ENCODE measurements at regions not wholly inside any gene's neighbourhood (a gene's known extent, or its start where the extent isn't known, plus 50 kb on each side); places are given as distances from the start of the nearest gene placed in this dataset.
A peak's percentile ranks its signal among the peaks of the same experiment; 100 is the strongest.
"Not testable (repeated sequence)": the region's sequence is repeated elsewhere in the genome, so short reads cannot be mapped to it uniquely, and the experiment has no call there.

- Histone ChIP-seq H3K27me3 (ENCODE audit: control insufficient read depth, insufficient read depth, low read length, poor library complexity, severe bottlenecking) (no peaks in the 10 kb centered on the region), H3K4me1 (ENCODE audit: control insufficient read depth, insufficient read depth, low read length) (peaks cover 7% of the 10 kb centered on the region), H3K9me3 (ENCODE audit: control insufficient read depth, low read length) (peaks cover 5% of the 10 kb centered on the region), H3K4me3 (ENCODE audit: low read length) (no peak overlapping the region), H3K27ac (ENCODE audit: low read depth, low read length) (no peak overlapping the region), H3K36me3 (ENCODE audit: control insufficient read depth, insufficient read depth, low read length) (no peaks in the 10 kb centered on the region), H3K9ac (ENCODE audit: extremely low read depth, low read length, poor library complexity, severe bottlenecking) (no peak overlapping the region)
- peak; percentile 61 for DNase-seq
- H3K36me3 Mint-ChIP-seq (ENCODE audit: low read depth), result no peaks in the 10 kb centered on the region
- peaks cover 18% of the 10 kb centered on the region for H3K4me1 Mint-ChIP-seq
- TF ChIP-seq, protein P1, sequence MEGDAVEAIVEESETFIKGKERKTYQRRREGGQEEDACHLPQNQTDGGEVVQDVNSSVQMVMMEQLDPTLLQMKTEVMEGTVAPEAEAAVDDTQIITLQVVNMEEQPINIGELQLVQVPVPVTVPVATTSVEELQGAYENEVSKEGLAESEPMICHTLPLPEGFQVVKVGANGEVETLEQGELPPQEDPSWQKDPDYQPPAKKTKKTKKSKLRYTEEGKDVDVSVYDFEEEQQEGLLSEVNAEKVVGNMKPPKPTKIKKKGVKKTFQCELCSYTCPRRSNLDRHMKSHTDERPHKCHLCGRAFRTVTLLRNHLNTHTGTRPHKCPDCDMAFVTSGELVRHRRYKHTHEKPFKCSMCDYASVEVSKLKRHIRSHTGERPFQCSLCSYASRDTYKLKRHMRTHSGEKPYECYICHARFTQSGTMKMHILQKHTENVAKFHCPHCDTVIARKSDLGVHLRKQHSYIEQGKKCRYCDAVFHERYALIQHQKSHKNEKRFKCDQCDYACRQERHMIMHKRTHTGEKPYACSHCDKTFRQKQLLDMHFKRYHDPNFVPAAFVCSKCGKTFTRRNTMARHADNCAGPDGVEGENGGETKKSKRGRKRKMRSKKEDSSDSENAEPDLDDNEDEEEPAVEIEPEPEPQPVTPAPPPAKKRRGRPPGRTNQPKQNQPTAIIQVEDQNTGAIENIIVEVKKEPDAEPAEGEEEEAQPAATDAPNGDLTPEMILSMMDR (conservative IDR thresholded peaks at IDR 0.05), result no peak
- peaks cover 2% of the 10 kb centered on the region for H3K27me3 Mint-ChIP-seq (ENCODE audit: insufficient read depth)
- no peak overlapping the region for H3K4me3 Mint-ChIP-seq
- H3K27ac Mint-ChIP-seq, result peak overlapping the region; percentile 52
- H3K9me3 Mint-ChIP-seq, result peaks cover 6% of the 10 kb centered on the region
- WGBS, 2 experiments (ENCODE audit: insufficient coverage in 1 of 2, insufficient read length in 1 of 2), result 94 to 100% methylated on average over 1 to 2 of the region's 2 CpGs
Measured at GRCh38 chr9:72441848-72442607, 77.0 kb upstream of the ZFAND5 start.

DNA sequence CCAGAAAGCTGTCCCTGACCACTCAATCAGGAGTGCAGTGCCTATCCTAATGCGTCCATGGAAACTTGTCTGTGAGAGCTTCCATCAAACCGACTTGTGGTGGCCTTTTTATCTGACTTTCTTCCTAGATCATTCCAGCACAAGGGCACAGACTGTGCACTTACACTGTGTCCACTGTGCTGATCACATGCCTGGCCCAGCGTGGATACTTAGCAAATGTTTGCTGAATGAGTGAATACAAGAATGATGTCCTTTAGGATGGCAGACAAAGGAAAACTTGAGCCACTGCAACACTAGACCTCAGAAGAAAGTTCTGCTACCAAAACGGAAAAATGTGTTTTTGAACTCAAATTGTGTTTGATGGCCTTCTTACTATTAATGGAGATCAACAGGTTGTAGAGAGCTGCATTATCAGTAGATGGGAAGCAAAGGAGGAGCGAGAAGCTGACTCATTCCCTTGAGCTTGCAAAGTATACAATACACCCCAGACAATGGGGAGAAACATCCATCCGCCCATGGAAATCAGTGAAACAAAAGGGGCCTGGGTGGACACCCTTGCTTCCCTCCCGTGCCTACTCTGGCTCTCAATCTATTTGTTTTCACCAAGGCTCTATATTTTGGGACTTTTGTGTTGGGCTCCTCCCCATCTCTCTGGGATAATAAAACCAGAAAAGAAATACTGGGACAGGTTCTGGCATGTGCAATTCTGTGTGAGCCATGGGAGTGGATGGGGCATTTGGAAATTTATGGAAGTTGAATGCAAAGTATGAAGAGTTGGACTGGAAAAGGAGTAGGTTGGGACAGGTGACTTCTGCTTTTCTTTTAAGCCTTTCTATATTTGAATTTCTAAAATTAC lies 76.2 kb upstream of the ZFAND5 start:
- Histone ChIP-seq H3K4me3 (ENCODE audit: low read length) (no peak overlapping the region), H3K9ac (ENCODE audit: extremely low read depth, low read length, poor library complexity, severe bottlenecking) (no peak overlapping the region), H3K27me3 (ENCODE audit: control insufficient read depth, insufficient read depth, low read length, poor library complexity, severe bottlenecking) (no peaks in the 10 kb centered on the region), H3K36me3 (ENCODE audit: control insufficient read depth, insufficient read depth, low read length) (no peaks in the 10 kb centered on the region), H3K4me1 (ENCODE audit: control insufficient read depth, insufficient read depth, low read length) (peaks cover 7% of the 10 kb centered on the region), H3K27ac (ENCODE audit: low read depth, low read length) (no peak overlapping the region), H3K9me3 (ENCODE audit: control insufficient read depth, low read length) (peaks cover 5% of the 10 kb centered on the region)
- Mint-ChIP-seq H3K36me3 (ENCODE audit: low read depth) (no peaks in the 10 kb centered on the region), H3K9me3 (peaks cover 7% of the 10 kb centered on the region), H3K4me3 (no peak overlapping the region), H3K27ac (peak overlapping the region; percentile 39), H3K4me1 (peaks cover 21% of the 10 kb centered on the region), H3K27me3 (ENCODE audit: insufficient read depth) (peaks cover 2% of the 10 kb centered on the region)
- TF ChIP-seq, protein P1 (conservative IDR thresholded peaks at IDR 0.05), result no peak
- no peak for DNase-seq
- WGBS, 2 experiments (ENCODE audit: insufficient coverage in 1 of 2, insufficient read length in 1 of 2), result 81 to 92% methylated on average over 5 to 7 of the region's 7 CpGs

GRCh38 chr9:72440378-72440777 lies 75.4 kb upstream of the ZFAND5 start:
- no peaks in the 10 kb centered on the region for H3K27me3 ChIP-seq (ENCODE audit: control insufficient read depth, insufficient read depth, low read length, poor library complexity, severe bottlenecking)
- no peak overlapping the region for H3K4me3 Mint-ChIP-seq
- H3K27me3 Mint-ChIP-seq (ENCODE audit: insufficient read depth), result peaks cover 2% of the 10 kb centered on the region
- TF ChIP-seq, protein P1 (conservative IDR thresholded peaks at IDR 0.05), result no peak
- H3K36me3 ChIP-seq (ENCODE audit: control insufficient read depth, insufficient read depth, low read length), result no peaks in the 10 kb centered on the region
- H3K9me3 Mint-ChIP-seq, result peaks cover 7% of the 10 kb centered on the region
- H3K4me1 Mint-ChIP-seq, result peaks cover 21% of the 10 kb centered on the region
- DNase-seq, result no peak
- no peaks in the 10 kb centered on the region for H3K36me3 Mint-ChIP-seq (ENCODE audit: low read depth)
- H3K27ac Mint-ChIP-seq, result no peak overlapping the region
- no peak overlapping the region for H3K27ac ChIP-seq (ENCODE audit: low read depth, low read length)
- H3K4me1 ChIP-seq (ENCODE audit: control insufficient read depth, insufficient read depth, low read length), result peaks cover 7% of the 10 kb centered on the region
- H3K9ac ChIP-seq (ENCODE audit: extremely low read depth, low read length, poor library complexity, severe bottlenecking), result no peak overlapping the region
- WGBS, 2 experiments (ENCODE audit: insufficient coverage in 1 of 2, insufficient read length in 1 of 2), result 91 to 100% methylated on average over 1 to 2 of the region's 2 CpGs
- H3K4me3 ChIP-seq (ENCODE audit: low read length), result no peak overlapping the region
- peaks cover 5% of the 10 kb centered on the region for H3K9me3 ChIP-seq (ENCODE audit: control insufficient read depth, low read length)

DNA sequence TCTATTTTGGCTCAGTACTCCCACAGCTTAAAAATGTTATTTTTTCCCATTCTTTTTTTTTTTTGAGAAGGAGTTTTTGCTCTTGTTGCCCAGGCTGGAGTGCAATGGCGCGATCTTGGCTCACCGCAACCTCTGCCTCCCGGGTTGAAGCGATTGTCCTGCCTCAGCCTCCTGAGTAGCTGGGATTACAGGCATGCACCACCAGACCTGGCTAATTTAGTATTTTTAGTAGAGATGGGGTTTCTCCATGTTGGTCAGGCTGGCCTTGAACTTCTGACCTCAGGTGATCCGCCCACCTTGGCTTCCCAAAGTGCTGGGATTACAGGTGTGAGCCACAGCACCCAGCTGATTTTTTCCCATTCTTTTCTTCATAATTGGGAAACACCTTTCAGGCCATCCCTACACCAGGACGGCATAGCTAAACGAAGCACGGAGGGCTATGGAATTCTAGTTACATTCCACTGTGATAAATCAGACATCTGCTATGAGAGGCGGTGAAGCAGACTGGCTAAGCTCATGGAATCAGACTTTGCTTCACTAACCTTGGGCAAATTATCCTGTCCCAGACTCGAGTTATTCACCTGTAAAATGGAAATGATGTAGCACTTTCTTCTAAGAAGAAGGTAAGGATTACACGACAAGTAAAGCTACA lies 68.7 kb upstream of the ZFAND5 start:
- H3K9me3 ChIP-seq (ENCODE audit: control insufficient read depth, low read length); H3K27ac ChIP-seq (ENCODE audit: low read depth, low read length); H3K9ac ChIP-seq (ENCODE audit: extremely low read depth, low read length, poor library complexity, severe bottlenecking); H3K4me3 ChIP-seq (ENCODE audit: low read length); H3K36me3 ChIP-seq (ENCODE audit: control insufficient read depth, insufficient read depth, low read length); H3K9me3 Mint-ChIP-seq; H3K27ac Mint-ChIP-seq; H3K27me3 Mint-ChIP-seq (ENCODE audit: insufficient read depth); H3K4me3 Mint-ChIP-seq; DNase-seq; H3K36me3 Mint-ChIP-seq (ENCODE audit: low read depth); H3K4me1 Mint-ChIP-seq; H3K27me3 ChIP-seq (ENCODE audit: control insufficient read depth, insufficient read depth, low read length, poor library complexity, severe bottlenecking); H3K4me1 ChIP-seq (ENCODE audit: control insufficient read depth, insufficient read depth, low read length): not testable (repeated sequence)
- WGBS, 2 experiments (ENCODE audit: insufficient coverage in 1 of 2, insufficient read length in 1 of 2), result 78 to 82% methylated on average over 6 to 12 of the region's 12 CpGs

All from endodermal cell (in vitro differentiated cells).